NCI-H1105 (cell line): ENCODE measurements at regions not wholly inside any gene's neighbourhood (a gene's known extent, or its start where the extent isn't known, plus 50 kb on each side); places are given as distances from the start of the nearest gene placed in this dataset.
"Not testable (repeated sequence)": the region's sequence is repeated elsewhere in the genome, so short reads cannot be mapped to it uniquely, and the experiment has no call there.

Experiments
- DNase-seq: peaks from one replicate; lab custom pipeline; 2025; lab: John Stamatoyannopoulos, UW

GRCh38 chr14:57061009-57061711 is 207.5 kb downstream of the EXOC5 start:
- DNase-seq, result no peak

DNA sequence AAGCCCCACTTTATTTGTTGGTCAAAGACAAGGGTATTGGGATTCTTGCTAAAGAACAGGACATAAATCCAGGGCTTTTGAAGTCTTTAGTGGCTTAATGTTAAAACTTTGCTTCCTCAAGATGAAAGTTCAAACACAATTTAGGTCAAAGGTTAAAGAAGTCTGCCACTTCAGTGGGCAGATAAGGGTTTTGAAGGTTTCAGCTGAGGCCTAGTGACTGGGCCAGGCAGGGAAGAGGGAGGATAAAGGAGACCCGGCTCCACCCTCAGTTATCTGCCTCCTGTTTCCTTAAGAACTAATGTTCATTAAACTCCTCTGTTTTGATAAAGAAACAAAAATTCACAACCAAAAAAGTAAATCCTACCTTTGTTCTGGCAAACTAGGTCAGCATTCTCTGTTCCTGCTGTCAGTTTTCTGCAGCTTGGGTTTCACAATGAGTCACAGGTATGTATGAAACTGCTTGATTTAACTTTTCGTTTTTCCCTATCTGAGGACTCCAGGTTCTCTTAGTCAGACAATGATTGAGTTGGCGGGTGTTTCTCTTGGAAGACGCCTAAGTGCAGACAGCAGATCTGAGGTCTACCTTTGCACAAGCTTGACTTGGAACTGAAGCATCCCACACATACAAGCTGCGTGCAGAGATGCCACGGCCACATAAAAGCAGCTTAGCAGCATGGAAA is 208.3 kb downstream of the EXOC5 start:
- no peak for DNase-seq

DNA sequence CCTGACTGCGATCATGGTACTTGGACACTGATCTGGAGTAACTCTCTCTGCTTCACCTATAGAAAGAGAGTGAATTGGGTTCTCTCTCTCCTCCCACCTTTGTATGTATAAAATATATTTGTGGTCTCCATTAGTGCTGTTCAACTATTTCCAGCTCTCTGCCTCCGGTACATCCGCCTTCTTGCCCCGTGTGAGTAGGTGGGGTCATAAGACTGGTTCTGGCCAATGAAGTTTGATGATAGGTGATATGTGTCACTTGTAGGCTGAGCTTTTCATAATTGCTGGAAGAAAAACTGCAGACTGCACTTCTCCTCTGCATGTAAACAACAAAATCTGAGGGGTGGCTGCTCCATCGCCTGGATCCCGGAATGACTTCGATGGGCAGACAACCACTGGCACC is 210.4 kb downstream of the EXOC5 start:
- peak; percentile 72 for DNase-seq

DNA sequence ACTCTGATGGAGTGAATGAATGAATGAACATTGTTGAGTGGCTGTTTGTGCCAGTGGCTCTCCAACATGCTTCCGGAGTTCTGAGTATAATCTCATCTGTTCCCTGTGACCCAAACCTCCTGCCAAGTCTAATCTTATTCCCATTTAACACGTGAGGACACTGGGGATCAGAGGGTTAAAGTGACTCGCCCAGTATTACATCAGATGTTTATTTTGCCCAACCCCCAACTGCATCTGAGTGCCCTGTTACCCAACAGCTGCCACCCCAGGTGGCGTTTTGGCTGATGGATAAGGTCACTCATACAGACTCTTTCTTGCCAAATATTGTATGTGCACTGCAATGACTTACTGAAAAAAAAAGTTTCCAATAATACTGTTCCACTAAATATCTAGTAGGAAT is 210.9 kb downstream of the EXOC5 start:
- peak; percentile 83 for DNase-seq

- DNase-seq, result not testable (repeated sequence)
These were observed 212.2 kb downstream of the EXOC5 start for GRCh38 chr14:57056522-57056921.

DNA sequence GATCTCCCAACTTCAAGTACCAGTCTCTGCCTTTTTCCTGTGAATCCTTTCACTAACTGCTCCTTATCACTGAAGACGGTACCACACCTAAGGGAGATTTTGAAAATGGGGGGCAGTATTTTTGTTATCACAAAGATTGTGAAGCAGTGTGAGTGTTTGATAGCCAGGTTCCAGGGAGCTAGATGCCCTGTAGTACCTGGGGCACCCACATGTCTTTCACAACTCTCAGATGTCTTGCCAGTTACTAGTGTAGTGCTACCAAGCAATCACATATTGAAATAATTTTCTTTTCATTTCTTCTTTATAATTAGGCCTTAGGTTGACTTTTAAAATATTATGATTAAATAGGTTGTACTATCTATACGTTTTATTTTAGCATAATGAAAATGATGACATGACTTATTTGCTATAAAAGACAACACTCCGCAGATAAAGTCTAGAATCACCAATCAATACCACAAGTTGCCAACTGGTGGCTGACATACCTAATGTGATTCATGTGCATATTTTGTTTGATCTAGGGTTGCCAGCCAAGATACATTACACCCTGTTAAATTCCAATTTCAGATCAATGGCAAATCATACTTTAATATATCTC is 215.9 kb downstream of the EXOC5 start:
- DNase-seq, result no peak

DNA sequence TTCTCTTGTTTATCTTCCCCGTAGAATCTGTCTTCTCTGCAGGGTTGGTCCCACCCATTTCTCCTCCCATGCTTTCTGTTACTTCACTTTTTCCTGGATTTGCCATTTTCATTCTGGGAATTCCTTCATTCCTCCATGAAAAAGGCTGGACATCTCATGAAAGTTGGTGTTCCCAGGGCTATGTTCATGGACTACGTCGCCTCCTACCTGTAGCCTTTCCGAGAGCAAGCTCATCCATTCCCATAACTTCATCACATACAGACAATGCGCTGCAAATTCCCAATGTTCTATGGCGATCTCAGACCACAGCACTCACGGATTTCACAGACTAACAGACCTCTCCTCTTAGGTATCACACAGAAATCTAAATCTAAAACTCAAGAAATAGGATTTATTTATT is 217.1 kb downstream of the EXOC5 start:
- no peak for DNase-seq

GRCh38 chr14:57049848-57050247 is 218.9 kb downstream of the EXOC5 start:
- no peak for DNase-seq

DNA sequence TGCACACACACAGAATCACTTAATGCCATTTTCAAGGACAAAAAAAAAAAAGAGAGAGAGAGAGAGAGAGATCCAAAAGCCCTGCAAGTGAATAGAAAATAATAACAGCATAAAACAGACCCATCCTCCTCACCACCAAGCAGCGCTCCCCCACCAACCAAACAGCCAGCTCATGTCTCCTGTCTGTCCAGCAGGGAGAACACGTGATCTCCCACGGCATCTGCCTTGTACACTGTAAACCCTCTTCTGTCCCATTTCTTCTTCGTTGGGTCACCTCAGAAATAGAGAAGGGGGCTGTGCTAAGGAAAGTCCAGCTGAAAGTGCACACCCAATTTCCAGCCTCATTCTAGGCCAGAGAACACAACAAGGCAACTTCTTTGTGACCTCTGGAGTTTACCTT is 222.5 kb downstream of the EXOC5 start:
- no peak for DNase-seq

- DNase-seq, result not testable (repeated sequence)
These were observed 224.4 kb downstream of the EXOC5 start for GRCh38 chr14:57044101-57044973.

DNA sequence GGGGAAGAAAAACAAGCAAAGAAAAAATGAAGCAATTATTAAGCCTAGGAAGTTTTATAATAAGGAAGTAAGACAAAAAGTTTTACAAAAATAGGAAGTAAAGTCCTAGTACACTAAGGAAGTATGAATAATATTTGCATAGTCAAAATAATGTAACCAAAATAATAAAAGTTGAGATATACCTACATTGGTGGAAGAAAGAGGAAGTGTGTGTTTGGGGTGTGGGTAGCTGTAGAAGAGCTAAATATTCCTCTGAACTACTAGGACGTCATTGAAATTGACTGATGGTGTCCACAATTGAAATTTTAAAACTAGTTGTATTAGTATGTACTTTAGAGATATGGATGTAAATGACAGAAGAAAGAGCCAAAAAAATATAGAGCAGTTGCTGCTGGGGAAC is 228.4 kb upstream of the OTX2 start:
- no peak for DNase-seq

GRCh38 chr14:57031474-57031873 is 221.2 kb upstream of the OTX2 start:
- no peak for DNase-seq

DNA sequence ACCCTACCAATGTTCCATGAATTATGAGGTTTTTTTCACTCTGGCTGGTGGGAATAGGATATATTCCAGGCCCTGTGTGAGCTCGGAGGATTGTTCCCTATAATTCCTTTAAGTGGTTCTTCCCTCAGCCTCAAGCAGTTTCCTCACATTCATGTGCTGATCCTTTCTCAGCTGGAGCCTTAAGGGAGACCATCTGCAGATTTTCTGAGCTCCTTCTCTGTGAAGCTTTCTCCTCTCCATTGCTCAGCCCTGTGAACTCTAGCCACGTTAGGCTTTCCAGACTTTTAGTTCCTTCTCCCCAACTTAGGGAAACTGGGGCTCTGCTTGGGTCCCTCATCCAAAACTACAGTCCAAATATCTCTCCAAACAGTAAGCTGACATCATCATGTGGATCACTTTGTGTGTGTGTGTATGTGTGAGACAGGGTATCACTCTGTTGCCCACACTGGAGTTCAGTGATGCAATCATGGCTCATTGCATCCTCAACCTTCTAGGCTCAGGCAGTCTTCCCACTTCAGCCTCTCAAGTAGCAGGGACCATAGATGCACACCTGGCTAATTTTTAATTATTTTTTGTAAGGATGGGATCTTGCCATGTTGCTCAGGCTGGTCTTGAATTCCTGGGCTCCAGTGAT is 219.5 kb upstream of the OTX2 start:
- no peak for DNase-seq

DNA sequence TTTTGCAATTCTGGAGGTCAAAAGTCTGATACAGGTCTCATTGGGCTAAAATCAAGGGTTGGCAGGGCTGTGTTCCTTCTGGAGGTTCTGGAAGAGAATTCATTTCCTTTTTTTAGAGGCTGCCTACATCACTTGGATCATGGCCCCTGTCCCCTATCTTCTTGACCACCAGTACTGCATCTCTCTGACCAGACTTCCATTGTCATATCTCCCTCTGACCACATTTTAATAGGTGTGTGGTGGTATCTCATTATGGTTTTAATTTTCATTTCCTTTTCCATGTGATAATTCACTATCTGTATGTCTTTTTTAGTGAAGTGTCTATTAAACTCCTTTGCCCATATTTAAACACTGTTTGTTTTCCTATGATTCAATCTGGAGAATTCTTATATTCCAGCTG is 215.2 kb upstream of the OTX2 start:
- DNase-seq, result no peak

DNA sequence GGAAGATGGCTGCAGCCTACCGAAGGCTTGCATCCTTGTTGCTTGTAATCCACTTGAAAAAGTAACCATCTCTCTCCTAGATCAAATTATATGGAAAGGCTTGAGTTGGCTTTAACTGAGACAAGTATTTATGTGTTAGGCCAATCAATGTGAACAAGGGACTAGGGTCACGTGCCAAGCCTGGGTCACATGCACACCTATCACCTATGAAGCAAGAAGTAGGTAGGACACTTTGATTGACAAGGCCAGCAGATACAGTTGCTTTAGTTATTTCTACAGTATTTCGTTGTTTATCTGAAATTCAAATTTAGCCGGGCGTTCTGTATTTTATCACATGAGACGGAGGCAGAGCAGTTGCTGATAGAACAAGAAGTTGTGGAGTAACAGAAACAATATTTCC is 212.3 kb upstream of the OTX2 start:
- DNase-seq, result no peak

- no peak for DNase-seq
These were observed 207.8 kb upstream of the OTX2 start for GRCh38 chr14:57018065-57018464.

GRCh38 chr14:57013987-57014386 is 203.7 kb upstream of the OTX2 start:
- DNase-seq, result no peak

GRCh38 chr14:57009585-57010515 is 199.6 kb upstream of the OTX2 start:
- DNase-seq, result no peak

DNA sequence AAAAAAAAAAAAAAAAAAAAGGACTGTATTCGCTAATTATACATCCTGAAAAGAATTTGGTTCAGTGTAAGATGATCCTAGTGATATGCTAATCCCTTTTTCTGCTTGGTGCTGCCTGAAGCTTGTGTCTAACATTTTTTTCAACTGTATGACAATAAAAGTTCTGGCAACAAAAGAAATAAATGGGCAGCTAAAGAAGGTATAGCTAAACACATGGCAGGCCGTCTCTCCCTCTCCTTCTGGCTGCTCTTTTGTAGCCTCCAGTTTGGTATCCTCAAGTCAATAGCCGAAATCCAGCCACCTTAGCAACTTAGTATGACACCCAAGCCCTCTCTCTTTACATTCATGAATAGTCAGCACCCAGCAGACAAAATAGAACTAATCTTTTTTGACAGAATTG is 198.3 kb upstream of the OTX2 start:
- peak; percentile 3 for DNase-seq

DNA sequence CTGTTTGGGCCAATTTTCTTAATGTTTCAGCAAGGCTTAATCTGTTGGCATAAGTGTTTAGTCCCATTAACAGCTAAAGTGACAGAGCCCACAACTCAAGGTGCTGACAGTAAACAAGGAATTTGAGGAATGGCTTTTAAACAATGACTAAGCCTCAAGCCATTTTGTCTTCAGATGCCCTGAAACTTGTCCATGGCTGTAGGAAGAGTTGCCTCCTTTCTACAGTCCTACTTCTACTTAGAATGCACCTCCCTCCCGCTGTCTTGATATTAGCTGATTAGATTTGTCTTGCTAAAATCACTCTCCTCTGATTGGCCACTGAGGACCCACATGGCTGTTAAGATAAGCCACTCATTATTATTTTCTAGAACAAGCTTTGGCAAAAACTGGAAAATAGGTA is 188.4 kb upstream of the OTX2 start:
- DNase-seq, result no peak
